HG03354 (cell line): ENCODE measurements at regions not wholly inside any gene's neighbourhood (a gene's known extent, or its start where the extent isn't known, plus 50 kb on each side); places are given as distances from the start of the nearest gene placed in this dataset.

Source experiments
- ATAC-seq: cut with Tn5 transposase; IDR thresholded peaks from one replicate; pipeline ENCODE4 v1.9.1; 2021; ENCODE audit warnings: mild to moderate bottlenecking; ENCODE audit not compliant: unreplicated experiment, poor library complexity, severe bottlenecking

DNA sequence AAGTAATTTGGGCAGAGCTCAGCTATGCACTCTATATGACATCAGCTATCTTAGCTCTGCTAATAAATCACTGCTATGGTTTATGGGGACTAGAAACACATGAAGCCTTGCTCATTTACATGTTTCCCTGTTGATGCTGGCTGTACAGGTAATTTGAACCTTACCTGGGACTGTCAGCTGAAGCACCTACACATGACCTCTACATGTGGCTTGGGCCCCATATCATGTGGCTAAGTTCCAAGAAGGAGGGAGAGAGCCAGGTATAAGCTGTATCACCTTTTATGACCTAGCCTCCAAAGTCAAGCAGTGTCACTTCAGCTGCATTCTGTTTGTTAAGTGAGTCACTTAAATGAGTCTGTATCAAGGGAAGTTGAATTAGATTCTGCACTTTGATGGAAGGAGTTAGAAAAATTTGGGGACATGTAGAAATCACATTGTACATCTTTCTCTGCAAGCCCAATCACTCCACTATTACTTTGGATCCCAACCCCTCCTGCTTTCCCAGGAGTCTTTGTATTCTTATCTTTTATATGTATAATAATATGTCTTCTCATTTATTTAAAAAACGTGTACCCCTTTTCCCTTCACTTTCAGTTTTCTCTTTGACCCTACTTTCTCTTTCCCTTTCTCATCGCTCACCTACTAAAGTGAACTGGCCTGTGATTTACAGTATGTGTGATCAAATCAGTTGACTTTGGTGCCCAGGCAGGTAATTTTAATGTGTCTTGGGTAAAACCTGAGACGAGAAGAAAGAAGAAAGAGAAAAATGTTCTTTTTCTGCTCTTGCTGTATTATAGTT lies 53.4 kb upstream of the PRKACB start:
- peak; percentile 82 for ATAC-seq

DNA sequence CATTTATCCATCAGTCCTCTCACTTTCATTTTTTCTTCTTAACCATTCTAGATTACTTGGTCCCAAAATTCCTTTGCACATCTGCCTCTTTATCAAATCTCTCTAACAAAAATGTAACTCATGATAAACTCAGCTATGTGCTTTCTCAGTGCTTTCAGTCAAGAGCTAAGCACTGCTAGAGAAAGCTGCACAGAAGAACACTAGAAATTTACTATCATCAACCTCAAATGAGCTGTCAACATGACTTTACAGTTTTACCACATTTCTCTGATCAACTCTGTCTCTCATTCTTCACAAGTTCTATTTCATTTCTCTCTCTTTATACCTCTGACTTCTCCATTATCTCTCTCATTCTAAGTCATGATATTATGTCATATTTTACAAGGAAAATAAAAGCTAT lies 54.2 kb upstream of the PRKACB start:
- no peak for ATAC-seq

DNA sequence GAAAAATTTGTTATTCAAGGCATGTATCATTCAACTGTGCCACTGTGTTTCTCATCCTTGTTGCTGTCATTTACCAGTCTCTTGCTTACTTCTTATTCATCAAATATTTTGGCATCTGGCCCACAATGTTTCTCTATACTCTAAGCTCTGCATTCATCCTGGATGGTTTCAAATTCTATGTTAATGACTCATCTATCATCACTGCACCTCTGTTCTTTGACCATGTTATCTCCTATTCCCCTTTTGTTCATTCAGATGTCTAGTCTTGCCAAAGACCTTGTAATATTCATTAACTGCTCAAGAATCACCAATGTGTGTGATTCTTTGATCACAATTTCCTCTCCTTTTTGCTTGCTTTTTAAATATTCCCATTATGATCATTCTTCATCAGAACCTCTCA lies 54.6 kb upstream of the PRKACB start:
- no peak for ATAC-seq

DNA sequence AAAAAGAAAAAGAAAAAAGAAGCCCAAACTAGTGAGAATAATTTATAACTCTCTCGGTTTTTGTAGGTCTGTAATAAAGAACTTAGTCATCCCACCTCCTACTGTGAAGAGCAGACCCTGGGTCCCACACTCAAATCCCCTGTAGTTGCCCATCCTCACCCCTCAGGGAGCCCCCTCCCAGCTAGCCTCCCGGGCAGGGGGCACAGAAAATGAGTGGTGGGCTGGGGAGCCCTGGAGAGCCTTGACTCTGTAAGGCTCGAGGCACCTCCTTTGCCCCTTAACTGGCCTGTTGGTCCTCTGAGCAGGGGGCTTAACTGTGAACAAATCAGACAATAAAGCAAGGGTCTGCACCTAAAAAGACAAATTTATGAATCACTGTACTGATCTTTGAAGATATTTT lies 57.5 kb upstream of the PRKACB start:
- no peak for ATAC-seq

DNA sequence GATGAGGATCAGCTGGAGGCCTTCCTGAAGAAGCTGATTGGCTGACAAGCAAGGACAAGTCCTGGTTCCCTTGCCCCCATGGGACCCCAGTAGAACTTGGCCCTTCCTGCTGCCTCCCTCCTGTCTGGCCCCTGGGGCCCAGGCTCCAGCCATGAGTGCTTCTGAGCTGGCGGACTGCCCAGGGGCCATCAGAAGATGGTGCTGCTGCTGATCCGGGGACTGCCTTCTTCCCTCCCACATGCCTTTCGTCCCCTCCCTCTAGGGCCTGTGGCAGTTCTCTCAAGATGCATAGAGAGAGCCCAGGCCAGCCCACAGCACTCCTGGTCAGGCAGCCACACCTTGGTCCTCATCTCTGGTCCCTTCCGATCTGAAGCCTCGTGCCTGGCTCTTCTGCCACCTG lies 57.9 kb upstream of the PRKACB start:
- ATAC-seq, result no peak

DNA sequence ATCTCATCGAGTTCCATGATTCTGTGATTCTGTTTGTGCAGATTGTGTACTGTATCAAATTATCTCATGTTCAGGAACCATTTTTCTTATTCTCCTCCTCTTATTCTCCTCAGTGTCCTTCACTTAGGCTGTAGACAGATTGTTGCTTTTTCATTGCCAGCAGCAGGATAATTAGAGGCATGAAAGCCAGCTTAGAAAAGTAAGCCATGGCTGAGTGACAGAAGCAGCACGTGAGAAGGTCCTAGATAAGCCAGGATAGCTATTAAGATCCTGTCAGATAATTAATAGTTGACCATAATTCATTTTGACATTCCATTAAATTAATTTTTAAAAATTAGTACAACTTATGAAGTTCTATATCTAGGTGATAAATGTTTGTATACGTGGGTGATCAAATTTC lies 60.8 kb upstream of the PRKACB start:
- ATAC-seq, result no peak

DNA sequence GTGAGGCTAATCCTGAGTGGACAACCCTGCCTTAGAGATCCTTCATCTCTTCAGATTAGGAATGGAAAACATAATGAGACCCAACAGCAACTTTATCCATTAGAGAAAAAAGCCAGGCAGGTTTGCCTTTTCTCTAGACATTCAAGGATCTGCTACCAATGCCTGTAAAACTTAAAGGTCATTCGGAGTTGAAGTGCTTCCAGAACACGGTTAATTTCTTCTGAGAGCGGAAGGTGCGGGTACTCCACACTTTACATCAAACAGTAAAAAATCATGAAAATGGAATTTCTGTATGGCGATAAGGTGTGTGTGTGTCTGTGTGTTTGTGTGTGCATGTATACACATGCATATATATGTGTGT lies 65.2 kb upstream of the PRKACB start:
- ATAC-seq, result no peak

DNA sequence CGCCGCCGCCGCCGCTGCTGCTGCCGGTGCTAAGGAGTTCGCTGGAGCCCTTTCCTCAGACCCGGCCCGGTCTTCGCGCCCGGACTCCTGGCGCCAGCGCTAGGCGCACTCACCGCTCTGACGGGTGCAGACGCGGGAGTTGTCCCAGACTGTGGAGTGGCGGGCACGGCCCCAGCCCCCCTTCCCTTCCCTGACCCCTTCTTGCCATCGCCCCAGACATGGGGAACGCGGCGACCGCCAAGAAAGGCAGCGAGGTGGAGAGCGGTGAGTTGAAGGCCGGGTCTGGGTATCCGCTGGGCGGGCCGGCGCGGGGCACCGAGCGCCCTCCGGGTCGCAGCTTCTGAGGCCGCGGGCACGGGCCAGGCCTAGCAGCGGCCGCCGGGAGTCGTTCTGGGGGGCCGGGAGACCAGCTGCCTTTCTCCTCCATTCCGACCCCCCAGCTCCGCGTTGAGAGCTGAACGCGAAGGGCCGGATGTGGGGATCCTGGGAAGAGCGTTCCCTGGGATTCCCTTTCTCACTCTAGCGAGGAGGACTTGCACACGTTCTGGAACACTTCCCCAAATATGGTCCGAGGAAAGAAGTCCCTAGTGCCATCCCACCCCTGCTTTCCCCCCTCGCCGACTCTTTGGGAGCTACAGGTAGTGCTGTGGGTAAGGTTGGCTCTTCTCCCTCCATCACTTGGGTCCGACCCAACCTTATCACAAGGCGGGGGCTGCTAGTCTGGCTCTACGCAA lies 65.8 kb upstream of the PRKACB start:
- ATAC-seq, result peak; percentile 50

DNA sequence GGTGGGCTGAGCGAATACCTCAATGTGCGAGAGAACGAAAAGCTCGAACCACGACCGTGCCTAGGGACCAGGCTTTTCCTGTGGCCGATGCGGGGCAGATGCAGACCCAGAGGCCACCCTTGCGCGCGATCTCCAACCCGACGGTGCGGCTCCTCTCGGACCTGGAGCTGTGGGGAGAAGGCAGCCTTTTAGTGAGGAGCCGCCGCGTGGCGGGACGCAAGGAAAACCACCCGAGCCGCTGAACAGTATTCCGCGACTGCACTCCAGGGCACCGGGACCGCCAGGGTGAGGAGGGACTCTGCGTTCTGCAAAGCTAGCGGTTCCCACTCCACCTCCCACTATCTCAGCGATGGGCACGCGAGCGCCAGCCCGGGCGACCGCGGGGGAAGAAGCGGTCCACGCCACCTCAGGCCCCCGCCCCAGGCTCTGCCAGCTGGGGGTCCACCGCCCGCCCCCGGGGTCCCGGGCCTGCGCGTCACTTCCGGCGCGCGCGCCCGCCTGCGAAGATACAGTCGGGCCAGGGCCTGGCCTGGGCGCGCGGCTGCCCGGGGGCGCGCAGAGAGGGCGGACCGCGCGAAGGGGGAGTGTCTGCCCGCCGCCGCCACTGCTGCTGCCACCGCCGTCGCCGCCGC lies 66.5 kb upstream of the PRKACB start:
- ATAC-seq, result peak; percentile 93

DNA sequence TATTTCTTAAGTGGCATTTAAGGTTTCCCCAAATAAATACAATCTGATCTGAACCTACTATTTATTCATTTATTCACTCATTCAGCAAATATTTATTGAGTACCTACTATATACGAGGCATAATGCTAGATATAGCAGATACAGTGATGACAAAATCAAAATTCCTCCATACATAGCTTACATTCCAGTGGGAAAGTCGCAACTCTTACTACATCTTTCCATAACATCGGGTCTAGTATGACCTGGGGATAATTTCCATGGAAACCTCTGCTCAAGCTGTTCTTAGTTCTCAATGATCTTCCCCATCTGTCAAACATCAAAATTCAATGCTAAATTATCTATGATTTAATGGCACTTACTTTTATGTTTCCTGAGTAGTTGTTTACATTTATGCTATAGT lies 70.8 kb upstream of the PRKACB start:
- ATAC-seq, result no peak

DNA sequence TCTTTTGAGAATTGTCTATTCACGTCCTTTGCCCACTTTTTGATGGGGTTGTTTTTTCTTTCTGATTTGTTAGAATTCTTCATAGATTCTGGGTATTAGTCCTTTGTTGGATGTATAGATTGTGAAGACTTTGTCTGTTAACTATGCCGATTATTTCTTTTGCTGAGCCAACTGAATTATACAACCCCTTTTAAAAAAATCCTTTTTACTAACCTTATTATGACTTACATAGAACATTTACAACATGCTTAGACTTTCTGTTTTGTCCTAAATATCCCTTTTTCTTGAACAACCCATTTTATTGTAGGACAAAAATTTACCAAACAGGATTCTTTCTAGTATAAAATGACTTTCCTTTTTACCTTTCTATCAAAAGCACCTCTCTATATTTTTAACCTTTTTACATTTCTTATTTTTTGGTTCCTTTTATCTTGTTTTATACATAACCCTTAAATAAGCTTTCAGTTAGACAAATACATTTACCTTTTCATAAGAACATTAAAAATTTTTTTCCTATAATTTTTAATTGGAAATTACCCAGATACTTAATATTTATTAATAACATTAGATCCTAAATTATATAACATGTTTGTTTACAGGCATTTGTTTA lies 70.4 kb upstream of the TTLL7 start:
- no peak for ATAC-seq

DNA sequence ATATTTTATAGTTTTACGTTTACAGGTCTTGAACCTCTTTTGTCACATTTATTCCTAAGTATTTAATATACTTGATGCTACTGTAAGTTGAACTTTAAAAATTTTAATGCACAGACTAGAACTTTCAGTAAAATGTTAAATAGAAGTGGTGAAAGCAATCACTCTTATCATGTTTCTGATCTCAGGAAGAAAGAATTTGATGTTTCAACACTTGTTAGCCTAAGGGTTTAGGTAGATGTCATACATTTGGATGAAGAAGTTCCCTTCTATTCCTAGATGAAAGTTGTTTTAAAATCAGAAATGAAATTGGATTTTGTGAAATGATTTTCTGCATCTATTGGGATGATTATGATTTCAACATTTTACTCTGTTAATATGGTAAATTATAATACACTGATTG lies 63.6 kb upstream of the TTLL7 start:
- no peak for ATAC-seq

DNA sequence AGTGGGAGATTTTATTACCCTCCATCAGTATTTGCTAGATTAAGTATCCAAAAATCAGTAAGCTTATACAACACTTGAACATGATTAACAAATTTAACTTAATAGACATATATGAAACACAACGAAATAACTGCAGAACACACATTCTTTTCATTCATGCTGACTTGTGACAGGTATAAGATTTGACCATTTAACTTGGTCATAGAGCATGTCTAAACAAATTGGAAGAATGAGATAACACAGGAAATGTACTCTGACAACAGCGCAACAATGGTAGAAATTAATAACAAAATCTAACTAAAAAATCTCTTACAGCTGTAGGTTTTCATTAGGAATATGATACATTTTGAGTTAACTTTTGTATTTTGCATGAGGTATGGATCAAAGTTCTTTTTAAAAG lies 62.4 kb upstream of the TTLL7 start:
- ATAC-seq, result no peak

DNA sequence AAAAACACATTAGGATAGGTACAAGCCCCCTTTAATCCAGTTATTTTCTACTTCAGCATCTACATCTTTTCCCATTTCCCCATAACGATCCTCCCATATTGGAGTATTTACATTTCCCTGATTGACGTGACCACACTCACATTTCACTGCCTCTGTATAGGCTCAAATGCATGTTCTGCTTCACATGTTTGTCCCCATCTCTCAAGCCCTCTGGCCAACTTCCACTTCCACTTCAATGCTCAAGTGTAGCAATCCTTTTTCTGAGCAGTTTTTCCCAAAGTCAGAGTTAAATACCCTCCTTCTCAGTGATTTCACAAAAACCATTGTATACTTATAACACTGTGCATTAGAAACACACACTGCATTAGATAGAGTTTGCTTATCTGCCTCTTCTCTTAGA lies 61.8 kb upstream of the TTLL7 start:
- no peak for ATAC-seq

DNA sequence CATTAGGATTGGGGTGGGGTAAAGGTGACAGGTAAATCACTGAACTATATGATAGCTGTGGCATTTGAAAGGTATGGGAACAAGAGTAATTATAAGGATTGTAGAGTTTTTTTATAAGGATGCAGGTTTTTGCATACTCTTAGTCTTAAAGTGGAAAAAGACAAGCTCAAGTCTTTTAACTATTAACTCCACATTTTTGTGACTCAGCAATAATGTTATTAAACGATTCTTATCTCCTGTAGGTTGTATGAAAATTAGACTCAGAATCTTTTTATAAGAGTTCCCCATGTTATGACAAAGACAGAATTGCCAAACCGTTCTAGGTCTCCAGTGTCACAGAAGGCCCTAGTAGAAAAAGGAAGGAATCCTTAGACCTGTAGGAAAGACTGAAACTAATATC lies 49.9 kb upstream of the TTLL7 start:
- no peak for ATAC-seq
